ENCODE measurements at regions not wholly inside any gene's neighbourhood (a gene's known extent, or its start where the extent isn't known, plus 50 kb on each side); places are given as distances from the start of the nearest gene placed in this dataset.

DNA sequence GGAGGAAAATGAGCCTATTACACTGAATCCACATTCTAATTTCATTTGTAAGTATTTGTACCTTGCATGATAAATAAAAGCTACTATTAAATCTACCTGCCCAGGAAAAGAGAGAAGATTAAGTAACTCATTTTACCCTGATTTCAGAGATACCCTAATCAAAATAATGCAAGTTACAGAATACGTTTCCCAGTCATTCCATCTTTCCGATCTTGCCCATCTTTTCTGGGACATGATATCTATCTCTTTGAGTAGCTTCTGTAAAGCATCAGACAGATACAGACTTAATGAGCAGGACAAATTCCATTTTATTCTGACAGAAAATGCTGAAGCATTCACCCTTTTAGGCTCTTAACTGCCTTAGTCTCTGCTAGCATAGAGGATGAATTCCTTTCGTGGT is 56.6 kb downstream of the SPRY2 start:
- Mint-ChIP-seq H3K4me3 (no peak overlapping the region), H3K27ac (no peak overlapping the region), H3K27me3 (no peaks in the 10 kb centered on the region), H3K36me3 (no peaks in the 10 kb centered on the region), H3K4me1 (no peaks in the 10 kb centered on the region), H3K9me3 (no peaks in the 10 kb centered on the region)
- ATAC-seq (ENCODE audit: low read depth) (no peak), DNase-seq (no peak)
- POLR2A ChIA-PET = no interaction called here

DNA sequence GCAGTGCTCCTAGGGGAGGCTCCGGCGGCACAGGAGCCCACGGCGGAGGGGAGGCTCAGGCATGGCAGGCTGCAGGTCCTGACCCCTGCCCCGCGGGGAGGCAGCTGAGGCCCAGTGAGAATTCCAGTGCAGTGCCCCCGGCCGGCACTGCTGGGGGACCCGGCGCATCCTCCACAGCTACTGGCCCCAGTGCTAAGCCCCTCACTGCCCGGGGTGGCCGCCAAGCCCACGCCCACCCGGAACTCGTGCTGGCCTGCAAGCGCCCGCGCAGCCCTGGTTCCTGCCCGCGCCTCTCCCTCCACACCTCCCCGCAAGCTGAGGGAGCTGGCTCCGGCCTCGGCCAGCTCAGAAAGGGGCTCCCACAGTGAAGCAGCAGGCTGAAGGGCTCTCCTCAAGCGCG is 62.2 kb downstream of the SPRY2 start:
- ATAC-seq (ENCODE audit: low read depth) = no peak
- H3K27ac Mint-ChIP-seq = no peak overlapping the region
- no peaks in the 10 kb centered on the region for H3K36me3 Mint-ChIP-seq
- H3K9me3 Mint-ChIP-seq = peaks cover 6% of the 10 kb centered on the region
- H3K4me1 Mint-ChIP-seq = no peaks in the 10 kb centered on the region
- no peaks in the 10 kb centered on the region for H3K27me3 Mint-ChIP-seq
- POLR2A ChIA-PET = no interaction called here
- DNase-seq = no peak
- no peak overlapping the region for H3K4me3 Mint-ChIP-seq

DNA sequence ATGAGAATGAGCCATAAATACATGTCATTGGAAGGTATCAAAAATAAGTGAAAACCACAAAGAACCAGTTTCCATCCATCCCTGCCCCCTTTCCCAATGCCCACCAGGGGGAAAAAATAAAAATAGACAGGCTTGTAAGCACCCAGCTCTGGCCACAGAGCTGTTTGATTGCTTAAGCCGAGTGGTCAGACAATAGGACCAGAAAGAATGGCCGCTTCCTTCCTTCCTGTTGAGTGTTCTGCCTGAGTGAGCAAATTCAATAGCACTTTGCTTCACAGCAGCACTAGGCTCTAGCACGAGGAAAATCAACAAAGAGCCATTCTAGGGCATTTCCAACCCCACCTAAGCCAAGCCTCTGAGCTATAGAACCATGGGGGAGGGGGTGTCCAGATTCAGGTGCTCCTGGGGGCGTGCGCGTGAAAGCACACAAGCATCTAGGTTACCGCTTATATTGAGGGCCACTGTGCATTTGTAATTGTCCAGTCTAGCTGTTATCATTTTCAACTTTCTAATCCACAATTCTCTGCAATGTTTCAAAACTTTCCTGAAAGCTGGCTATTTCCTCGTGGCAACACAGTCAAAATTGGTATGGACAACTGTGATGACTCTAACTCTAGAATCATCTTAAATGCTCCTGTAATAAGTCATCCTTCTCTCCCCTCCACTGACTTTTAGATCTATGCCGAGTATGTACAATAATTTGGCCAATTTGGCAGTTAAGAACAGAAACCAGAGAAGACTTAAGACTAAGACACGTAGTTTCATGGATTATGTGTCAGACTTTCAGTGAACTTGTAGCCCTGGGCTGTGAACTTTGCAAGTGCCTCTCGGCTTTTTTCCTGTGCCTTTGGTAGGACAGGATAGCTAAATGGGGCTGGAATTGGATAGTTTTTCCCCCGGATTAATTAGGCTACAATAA is 64.3 kb downstream of the SPRY2 start:
- no peaks in the 10 kb centered on the region for H3K36me3 Mint-ChIP-seq
- ATAC-seq (ENCODE audit: low read depth) (no peak), DNase-seq (no peak)
- H3K27me3 Mint-ChIP-seq = no peaks in the 10 kb centered on the region
- H3K27ac Mint-ChIP-seq = no peak overlapping the region
- H3K4me1 Mint-ChIP-seq = no peaks in the 10 kb centered on the region
- peaks cover 6% of the 10 kb centered on the region for H3K9me3 Mint-ChIP-seq
- POLR2A ChIA-PET = no interaction called here
- no peak overlapping the region for H3K4me3 Mint-ChIP-seq

- Mint-ChIP-seq H3K4me1 (no peaks in the 10 kb centered on the region), H3K27ac (no peak overlapping the region), H3K36me3 (no peaks in the 10 kb centered on the region), H3K9me3 (peaks cover 6% of the 10 kb centered on the region), H3K4me3 (no peak overlapping the region), H3K27me3 (no peaks in the 10 kb centered on the region)
- no peak for DNase-seq
- POLR2A ChIA-PET = no interaction called here
- no peak for ATAC-seq (ENCODE audit: low read depth)
These were observed 66.3 kb downstream of the SPRY2 start for GRCh38 chr13:80274643-80275042.

DNA sequence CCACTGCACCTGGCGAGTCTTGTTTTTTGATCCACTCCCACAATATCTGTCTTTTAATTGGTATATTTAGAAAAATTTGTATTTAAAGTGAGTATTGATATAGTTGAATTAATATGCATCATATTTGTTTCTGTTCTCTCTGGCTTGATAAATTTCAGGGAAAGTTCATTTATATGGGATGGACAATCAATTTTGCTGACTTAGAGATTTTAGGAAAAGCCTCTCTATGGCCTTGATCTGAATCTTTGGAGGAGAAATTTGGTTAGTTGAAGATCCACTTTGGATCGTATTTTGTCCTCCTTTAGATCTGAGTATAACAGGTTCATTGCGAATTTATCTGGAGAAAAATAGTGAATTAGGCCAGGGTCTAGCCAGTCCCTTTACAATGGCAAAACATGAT is 67.2 kb downstream of the SPRY2 start:
- DNase-seq (no peak), ATAC-seq (ENCODE audit: low read depth) (no peak)
- POLR2A ChIA-PET = no interaction called here
- Mint-ChIP-seq H3K36me3 (no peaks in the 10 kb centered on the region), H3K4me3 (no peak overlapping the region), H3K4me1 (no peaks in the 10 kb centered on the region), H3K27me3 (no peaks in the 10 kb centered on the region), H3K9me3 (peaks cover 6% of the 10 kb centered on the region), H3K27ac (no peak overlapping the region)

- H3K27me3 Mint-ChIP-seq = no peaks in the 10 kb centered on the region
- H3K27ac Mint-ChIP-seq = no peak overlapping the region
- no peak overlapping the region for H3K4me3 Mint-ChIP-seq
- DNase-seq (no peak), ATAC-seq (ENCODE audit: low read depth) (no peak)
- POLR2A ChIA-PET = no interaction called here
- peaks cover 9% of the 10 kb centered on the region for H3K9me3 Mint-ChIP-seq
- H3K36me3 Mint-ChIP-seq = no peaks in the 10 kb centered on the region
- no peaks in the 10 kb centered on the region for H3K4me1 Mint-ChIP-seq
These were observed 75.6 kb downstream of the SPRY2 start for GRCh38 chr13:80265348-80265747.

DNA sequence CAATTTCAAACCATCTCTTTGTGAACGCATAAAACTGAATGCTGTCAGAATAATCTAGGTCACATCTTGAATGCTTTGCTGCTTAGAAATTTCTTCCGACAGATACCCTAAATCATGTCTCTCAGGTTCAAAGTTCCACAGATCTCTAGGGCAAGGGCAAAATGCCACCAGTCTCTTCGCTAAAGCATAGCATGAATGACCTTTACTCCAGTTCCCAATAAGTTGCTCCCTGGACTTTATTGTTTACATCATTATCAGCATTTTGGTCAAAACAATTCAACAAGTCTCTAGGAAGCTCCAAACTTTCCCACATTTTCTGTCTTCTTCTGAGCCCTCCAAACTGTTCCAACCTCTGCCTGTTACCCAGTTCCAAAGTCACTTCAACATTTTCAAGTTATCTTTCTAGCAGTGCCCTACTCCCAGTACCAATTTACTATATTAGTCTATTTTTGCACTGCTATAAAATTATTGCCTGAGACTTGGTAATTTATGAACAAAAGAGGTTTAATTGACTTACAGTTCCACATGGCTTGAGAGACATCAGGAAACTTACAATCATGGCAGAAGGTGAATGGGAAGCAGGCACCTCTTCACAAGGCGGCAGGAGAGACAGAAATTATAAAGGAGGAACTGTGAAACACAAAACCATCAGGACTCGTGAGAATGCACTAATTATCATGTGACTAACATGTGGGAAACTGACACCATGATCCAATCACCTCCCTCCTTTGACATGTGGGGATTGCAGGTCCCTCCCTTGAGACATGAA is 77.0 kb downstream of the SPRY2 start:
- H3K36me3 Mint-ChIP-seq = no peaks in the 10 kb centered on the region
- POLR2A ChIA-PET = no interaction called here
- no peak for DNase-seq
- H3K27me3 Mint-ChIP-seq = no peaks in the 10 kb centered on the region
- ATAC-seq (ENCODE audit: low read depth) = no peak
- H3K9me3 Mint-ChIP-seq = peaks cover 9% of the 10 kb centered on the region
- no peaks in the 10 kb centered on the region for H3K4me1 Mint-ChIP-seq
- no peak overlapping the region for H3K4me3 Mint-ChIP-seq
- H3K27ac Mint-ChIP-seq = no peak overlapping the region

GRCh38 chr13:80262051-80262695 is 78.8 kb downstream of the SPRY2 start:
- Mint-ChIP-seq H3K9me3 (peaks cover 9% of the 10 kb centered on the region), H3K4me3 (no peak overlapping the region), H3K27me3 (no peaks in the 10 kb centered on the region), H3K4me1 (no peaks in the 10 kb centered on the region), H3K36me3 (no peaks in the 10 kb centered on the region), H3K27ac (no peak overlapping the region)
- DNase-seq (no peak), ATAC-seq (ENCODE audit: low read depth) (no peak)
- POLR2A ChIA-PET = no interaction called here

- no peaks in the 10 kb centered on the region for H3K4me1 Mint-ChIP-seq
- no peak overlapping the region for H3K27ac Mint-ChIP-seq
- no peak for DNase-seq
- ATAC-seq (ENCODE audit: low read depth) = no peak
- H3K27me3 Mint-ChIP-seq = no peaks in the 10 kb centered on the region
- H3K4me3 Mint-ChIP-seq = no peak overlapping the region
- H3K36me3 Mint-ChIP-seq = no peaks in the 10 kb centered on the region
- POLR2A ChIA-PET = no interaction called here
- H3K9me3 Mint-ChIP-seq = peaks cover 9% of the 10 kb centered on the region
These were observed 81.8 kb downstream of the SPRY2 start for GRCh38 chr13:80259159-80259558.

DNA sequence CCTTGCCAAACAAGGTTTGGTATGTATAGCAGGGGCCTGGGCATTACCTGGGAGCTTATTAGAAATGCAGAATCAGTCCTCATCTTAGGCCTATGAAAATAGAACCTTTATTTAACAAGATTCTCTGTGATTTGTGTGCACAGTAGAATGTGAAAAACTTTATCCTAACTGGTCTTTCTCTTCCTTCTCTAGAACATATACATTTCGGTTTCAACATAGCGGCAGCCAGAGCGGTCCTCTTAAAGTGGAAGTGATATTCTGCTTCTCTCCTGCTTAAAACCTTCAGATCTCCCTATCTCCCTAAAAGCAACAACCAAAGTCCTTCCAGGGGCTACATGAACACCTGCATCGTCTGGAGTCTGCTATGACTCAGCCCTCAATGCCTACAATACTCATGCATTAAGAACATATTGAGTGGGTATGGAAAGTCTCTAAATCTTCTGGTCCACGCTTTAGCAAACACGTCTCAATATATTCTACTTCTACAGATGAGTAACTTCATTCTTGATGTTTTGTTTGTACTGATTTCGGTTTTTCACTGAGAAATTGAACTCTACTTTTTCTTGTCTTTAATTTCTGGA is 84.5 kb downstream of the SPRY2 start:
- Mint-ChIP-seq H3K4me1 (no peaks in the 10 kb centered on the region), H3K4me3 (no peak overlapping the region), H3K36me3 (no peaks in the 10 kb centered on the region), H3K9me3 (no peaks in the 10 kb centered on the region), H3K27ac (no peak overlapping the region), H3K27me3 (no peaks in the 10 kb centered on the region)
- POLR2A ChIA-PET = no interaction called here
- DNase-seq (no peak), ATAC-seq (ENCODE audit: low read depth) (no peak)

- no peaks in the 10 kb centered on the region for H3K36me3 Mint-ChIP-seq
- no peaks in the 10 kb centered on the region for H3K27me3 Mint-ChIP-seq
- H3K4me1 Mint-ChIP-seq = no peaks in the 10 kb centered on the region
- DNase-seq (no peak), ATAC-seq (ENCODE audit: low read depth) (no peak)
- no peak overlapping the region for H3K27ac Mint-ChIP-seq
- no peak overlapping the region for H3K4me3 Mint-ChIP-seq
- POLR2A ChIA-PET = no interaction called here
- no peaks in the 10 kb centered on the region for H3K9me3 Mint-ChIP-seq
These were observed 85.0 kb downstream of the SPRY2 start for GRCh38 chr13:80255946-80256345.

DNA sequence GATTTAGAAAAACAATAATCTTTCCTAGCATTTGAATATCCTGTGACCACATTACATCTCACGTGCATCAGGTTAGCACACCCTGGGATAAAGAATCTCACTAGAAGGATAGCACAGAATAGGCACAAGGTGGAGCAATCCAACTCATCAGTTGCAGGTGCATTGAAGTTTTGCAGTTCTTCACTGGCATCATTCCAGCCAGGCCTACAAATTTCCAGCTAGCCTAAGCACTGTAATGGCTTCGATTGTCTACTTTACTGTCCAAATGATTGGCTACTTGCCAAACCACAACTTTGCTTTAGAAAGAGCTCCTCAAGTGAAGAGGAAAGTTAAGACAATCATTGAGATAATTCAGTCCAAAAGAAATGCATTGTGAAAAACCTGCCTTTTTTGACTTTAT is 89.5 kb downstream of the SPRY2 start:
- H3K4me1 Mint-ChIP-seq = no peaks in the 10 kb centered on the region
- H3K4me3 Mint-ChIP-seq = no peak overlapping the region
- H3K27me3 Mint-ChIP-seq = no peaks in the 10 kb centered on the region
- H3K27ac Mint-ChIP-seq = no peak overlapping the region
- no peaks in the 10 kb centered on the region for H3K9me3 Mint-ChIP-seq
- no peaks in the 10 kb centered on the region for H3K36me3 Mint-ChIP-seq
- DNase-seq (no peak), ATAC-seq (ENCODE audit: low read depth) (no peak)
- POLR2A ChIA-PET = no interaction called here

- POLR2A ChIA-PET = no interaction called here
- Mint-ChIP-seq H3K27ac (no peak overlapping the region), H3K27me3 (no peaks in the 10 kb centered on the region), H3K9me3 (no peaks in the 10 kb centered on the region), H3K4me1 (no peaks in the 10 kb centered on the region), H3K36me3 (no peaks in the 10 kb centered on the region), H3K4me3 (no peak overlapping the region)
- no peak for DNase-seq
- no peak for ATAC-seq (ENCODE audit: low read depth)
These were observed 90.6 kb downstream of the SPRY2 start for GRCh38 chr13:80250213-80250810.

Measured in activated naive CD8-positive, alpha-beta T cell treated with anti-CD3 and anti-CD28 coated beads, Interleukin-2, amount 10 ng/mL, durations not matched to agents 7 days and 5 days (primary cell).